Mesendoderm (in vitro differentiated cells): ENCODE measurements at regions not wholly inside any gene's neighbourhood (a gene's known extent, or its start where the extent isn't known, plus 50 kb on each side); places are given as distances from the start of the nearest gene placed in this dataset.

Experiments used
- DNase-seq: peaks from one replicate; pipeline ENCODE4 v3.0.0; 2013
- H2AK5ac ChIP-seq: 2 replicates; pipeline ENCODE4 v1.6.1; 2013; ENCODE audit warnings: low read length, inconsistent platforms
- H2BK120ac ChIP-seq: 2 replicates; pipeline ENCODE4 v1.6.1; 2013; ENCODE audit warnings: low read depth, mild to moderate bottlenecking, low read length, moderate library complexity, mixed read lengths
- H2BK15ac ChIP-seq: replicated peaks from 2 replicates; pipeline ENCODE4 v1.6.1; 2013; ENCODE audit warnings: low read depth, mild to moderate bottlenecking, moderate library complexity
- H2BK5ac ChIP-seq: 2 replicates; pipeline ENCODE4 v1.6.1; 2013; ENCODE audit warnings: low read length, inconsistent platforms
- H3K18ac ChIP-seq: 2 replicates; pipeline ENCODE4 v1.6.1; 2013; ENCODE audit warnings: mild to moderate bottlenecking, low read length, mixed read lengths
- H3K23ac ChIP-seq: one replicate; pipeline ENCODE4 v1.6.1; 2013; ENCODE audit warnings: low read length
- H3K27ac ChIP-seq: 2 replicates; pipeline ENCODE4 v1.5.1; 2013; ENCODE audit warnings: low read depth, mild to moderate bottlenecking, inconsistent platforms, low read length, moderate library complexity
- H3K27me3 ChIP-seq: 2 replicates; pipeline ENCODE4 v1.6.1; 2013; ENCODE audit warnings: low read length, control low read depth, mild to moderate bottlenecking, inconsistent platforms; ENCODE audit not compliant: insufficient read depth, poor library complexity
- H3K36me3 ChIP-seq: 2 replicates; pipeline ENCODE4 v1.6.1; 2013; ENCODE audit warnings: low read length, inconsistent platforms; ENCODE audit not compliant: control insufficient read depth, insufficient read depth
- H3K4ac ChIP-seq: one replicate; pipeline ENCODE4 v1.6.1; 2013; ENCODE audit warnings: low read depth, mild to moderate bottlenecking, low read length, moderate library complexity
- H3K4me1 ChIP-seq: 2 replicates; pipeline ENCODE4 v1.6.1; 2013; ENCODE audit warnings: low read depth, low read length, inconsistent platforms; ENCODE audit not compliant: control insufficient read depth
- H3K4me2 ChIP-seq: 2 replicates; pipeline ENCODE4 v1.6.1; 2013; ENCODE audit warnings: low read length
- H3K4me3 ChIP-seq: 2 replicates; pipeline ENCODE4 v1.5.1; 2013; ENCODE audit warnings: mild to moderate bottlenecking, low read length
- H3K56ac ChIP-seq: one replicate; pipeline ENCODE4 v1.6.1; 2013; ENCODE audit warnings: low read length
- H3K79me1 ChIP-seq: 2 replicates; pipeline ENCODE4 v1.6.1; 2013; ENCODE audit warnings: low read length, inconsistent platforms
- H3K79me2 ChIP-seq: 2 replicates; pipeline ENCODE4 v1.6.1; 2013; ENCODE audit warnings: mild to moderate bottlenecking, low read length; ENCODE audit not compliant: control insufficient read depth, insufficient read depth
- H3K9ac ChIP-seq: 2 replicates; pipeline ENCODE4 v1.6.1; 2013; ENCODE audit warnings: low read length, inconsistent platforms
- H4K5ac ChIP-seq: one replicate; pipeline ENCODE4 v1.6.1; 2013; ENCODE audit warnings: low read length
- H4K8ac ChIP-seq: one replicate; pipeline ENCODE4 v1.6.1; 2013; ENCODE audit warnings: low read depth, mild to moderate bottlenecking, control low read depth, low read length, moderate library complexity
- WGBS: extraction: QIAGEN DNeasy Blood & Tissue Kit; methylation state at CpG from one replicate; pipeline ENCODE4 v1.1.7; 2013; ENCODE audit warnings: low lambda C conversion rate, missing lambda C conversion rate; ENCODE audit not compliant: insufficient coverage; ENCODE audit errors: extremely low coverage; 5-methylcytosine and 5-hydroxymethylcytosine counted together

DNA sequence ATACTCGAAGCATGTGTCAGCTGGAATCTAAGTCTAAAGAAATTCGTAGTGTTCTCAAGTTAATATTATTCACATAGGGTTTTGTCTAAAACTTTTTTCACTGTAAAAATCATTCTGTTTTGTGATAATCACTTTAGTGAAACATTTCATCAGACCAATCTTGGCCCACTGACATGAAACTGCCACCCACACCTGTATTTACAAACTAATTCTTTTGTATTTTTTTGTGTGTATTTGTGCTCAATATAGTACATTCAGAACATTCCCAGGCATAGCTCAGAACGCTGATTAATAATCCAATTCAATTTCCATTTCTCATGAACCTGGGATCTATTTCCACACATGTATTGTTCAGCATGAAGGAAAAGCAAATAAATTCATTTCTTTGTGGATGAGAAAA lies 191.7 kb downstream of the RASSF9 start:
- H3K4ac ChIP-seq = no peak overlapping the region
- no peaks in the 10 kb centered on the region for H3K36me3 ChIP-seq
- no peaks in the 10 kb centered on the region for H3K79me2 ChIP-seq
- no peaks in the 10 kb centered on the region for H3K27me3 ChIP-seq
- H2BK120ac ChIP-seq = no peak overlapping the region
- H4K8ac ChIP-seq = no peak overlapping the region
- no peak for DNase-seq
- H3K27ac ChIP-seq = no peak overlapping the region
- H3K4me3 ChIP-seq = no peak overlapping the region
- H3K23ac ChIP-seq = no peak overlapping the region
- H2BK5ac ChIP-seq = no peak overlapping the region
- H2BK15ac ChIP-seq = no peak overlapping the region
- H3K9ac ChIP-seq = no peak overlapping the region
- no peak overlapping the region for H3K18ac ChIP-seq
- peaks cover 2% of the 10 kb centered on the region for H3K4me1 ChIP-seq
- no CpG with 5 or more reads among the region's 3 CpGs for WGBS
- H3K79me1 ChIP-seq = no peaks in the 10 kb centered on the region
- H3K56ac ChIP-seq = no peak overlapping the region
- H3K4me2 ChIP-seq = no peak overlapping the region
- no peak overlapping the region for H4K5ac ChIP-seq
- H2AK5ac ChIP-seq = no peak overlapping the region

DNA sequence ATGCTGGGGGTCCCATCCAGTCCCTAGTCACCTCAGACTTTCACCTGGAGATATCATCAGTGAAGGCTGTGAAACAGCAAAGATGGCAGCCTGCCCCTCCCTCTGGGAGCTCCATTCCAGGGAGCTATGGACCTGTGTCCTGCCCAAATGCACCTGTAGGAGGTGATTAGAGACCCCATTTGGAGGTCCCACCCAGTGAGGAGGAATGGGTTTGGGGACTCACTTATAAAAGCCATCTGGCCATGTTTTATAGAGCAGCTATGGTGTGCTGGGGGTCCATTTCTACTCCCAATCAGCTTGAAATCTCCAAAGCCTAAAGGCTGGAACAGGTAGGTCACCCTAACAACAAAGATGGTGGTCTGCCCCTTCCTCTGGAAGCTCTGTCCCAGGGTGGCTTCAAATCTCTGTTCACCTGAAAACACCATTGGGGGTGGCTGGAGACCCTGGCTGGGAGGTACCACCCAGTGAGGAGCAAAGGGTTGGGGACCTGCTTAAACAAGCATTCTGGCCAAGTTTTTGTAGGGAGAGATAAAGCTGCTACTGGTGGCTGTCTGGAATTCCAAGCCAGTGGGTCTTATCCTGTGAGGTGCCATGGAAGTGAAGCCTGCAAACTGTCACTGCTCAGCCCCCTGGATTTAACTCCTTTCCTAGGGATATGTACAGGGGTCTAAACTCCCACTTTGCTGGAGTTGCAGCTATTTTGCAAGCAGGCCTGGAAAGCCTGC lies 182.3 kb downstream of the RASSF9 start:
- Histone ChIP-seq H3K23ac (no peak overlapping the region), H3K4ac (no peak overlapping the region), H3K4me3 (no peak overlapping the region), H3K27ac (no peak overlapping the region), H2BK15ac (no peak overlapping the region), H3K56ac (no peak overlapping the region), H3K4me1 (no peaks in the 10 kb centered on the region), H3K27me3 (no peaks in the 10 kb centered on the region), H4K8ac (no peak overlapping the region), H2BK5ac (no peak overlapping the region), H4K5ac (no peak overlapping the region), H3K79me1 (no peaks in the 10 kb centered on the region), H3K18ac (no peak overlapping the region), H3K4me2 (no peak overlapping the region), H2BK120ac (no peak overlapping the region), H3K9ac (no peak overlapping the region), H3K36me3 (no peaks in the 10 kb centered on the region), H3K79me2 (no peaks in the 10 kb centered on the region), H2AK5ac (no peak overlapping the region)
- no peak for DNase-seq

DNA sequence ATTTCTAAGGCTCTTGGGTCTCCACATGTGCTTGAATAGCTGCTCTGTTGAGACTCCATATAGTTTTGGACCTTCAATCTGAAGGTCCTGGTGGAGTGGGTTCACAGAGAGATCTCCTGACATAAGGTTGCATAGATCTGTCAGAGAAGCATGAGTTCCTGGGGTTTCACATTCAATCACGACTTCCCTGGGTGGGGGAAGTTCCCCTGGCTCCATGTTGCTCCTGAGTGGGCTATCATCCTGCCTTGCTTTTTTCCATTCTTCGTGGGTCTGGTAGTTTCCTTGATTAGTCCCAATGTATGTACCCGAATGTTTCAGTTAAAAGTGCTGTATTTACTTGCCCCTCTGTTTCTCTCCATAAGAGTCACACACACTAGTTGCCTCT lies 181.8 kb downstream of the RASSF9 start:
- no peak overlapping the region for H3K9ac ChIP-seq
- H2BK15ac ChIP-seq = no peak overlapping the region
- H3K23ac ChIP-seq = no peak overlapping the region
- no CpG with 5 or more reads among the region's 3 CpGs for WGBS
- H3K4me3 ChIP-seq = no peak overlapping the region
- no peak overlapping the region for H4K5ac ChIP-seq
- no peaks in the 10 kb centered on the region for H3K4me1 ChIP-seq
- no peak overlapping the region for H3K4ac ChIP-seq
- H3K18ac ChIP-seq = no peak overlapping the region
- no peak overlapping the region for H2BK5ac ChIP-seq
- no peaks in the 10 kb centered on the region for H3K27me3 ChIP-seq
- H3K36me3 ChIP-seq = no peaks in the 10 kb centered on the region
- H3K27ac ChIP-seq = no peak overlapping the region
- H3K79me1 ChIP-seq = no peaks in the 10 kb centered on the region
- no peaks in the 10 kb centered on the region for H3K79me2 ChIP-seq
- H3K56ac ChIP-seq = no peak overlapping the region
- no peak overlapping the region for H4K8ac ChIP-seq
- H2BK120ac ChIP-seq = no peak overlapping the region
- no peak overlapping the region for H3K4me2 ChIP-seq
- no peak for DNase-seq
- H2AK5ac ChIP-seq = no peak overlapping the region

DNA sequence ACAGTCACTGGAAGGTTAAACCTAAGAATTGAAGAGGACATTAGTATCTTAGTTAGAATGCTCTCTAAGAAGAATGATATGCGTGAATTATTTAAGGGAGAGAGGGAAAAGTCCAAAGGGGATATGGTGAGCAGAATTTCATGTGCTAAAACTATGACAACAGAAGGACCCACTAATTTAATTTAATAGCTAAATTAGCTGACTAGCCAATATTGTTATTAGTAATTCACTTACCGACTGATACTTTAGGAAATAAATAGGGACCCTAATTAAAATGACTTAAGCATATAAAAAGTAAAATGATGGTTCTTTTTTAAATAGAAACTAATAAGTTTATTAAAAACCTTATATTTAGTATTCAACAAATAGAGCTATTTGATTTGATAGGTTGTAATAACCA lies 179.6 kb downstream of the RASSF9 start:
- Histone ChIP-seq H3K36me3 (no peaks in the 10 kb centered on the region), H2BK120ac (no peak overlapping the region), H3K27ac (no peak overlapping the region), H3K56ac (no peak overlapping the region), H3K9ac (no peak overlapping the region), H4K8ac (no peak overlapping the region), H3K79me1 (no peaks in the 10 kb centered on the region), H3K4me2 (no peak overlapping the region), H3K27me3 (no peaks in the 10 kb centered on the region), H3K4me3 (no peak overlapping the region), H2BK5ac (no peak overlapping the region), H3K23ac (no peak overlapping the region), H3K79me2 (no peaks in the 10 kb centered on the region), H3K4me1 (no peaks in the 10 kb centered on the region), H2BK15ac (no peak overlapping the region), H2AK5ac (no peak overlapping the region), H4K5ac (no peak overlapping the region), H3K4ac (no peak overlapping the region), H3K18ac (no peak overlapping the region)
- WGBS = no CpG with 5 or more reads among the region's 2 CpGs
- no peak for DNase-seq

DNA sequence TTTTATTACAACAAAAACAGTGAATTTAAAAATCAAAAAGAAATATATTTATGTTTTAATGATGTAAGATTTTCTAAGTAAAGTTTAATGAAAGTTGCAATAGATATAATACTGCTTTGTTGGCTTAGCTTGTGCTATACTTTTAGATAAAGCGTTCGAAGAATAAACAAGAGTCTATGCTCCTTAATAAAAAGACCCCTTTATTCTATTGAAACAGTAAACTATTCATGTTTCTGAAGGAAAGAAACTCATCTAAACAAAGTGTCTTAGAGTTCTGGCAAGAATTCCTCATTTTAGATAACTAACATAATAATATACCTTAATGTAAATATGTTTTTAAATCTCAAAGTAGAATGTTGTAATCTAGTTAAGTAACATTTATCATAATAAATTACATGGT lies 179.0 kb downstream of the RASSF9 start:
- Histone ChIP-seq H4K8ac (no peak overlapping the region), H3K9ac (no peak overlapping the region), H2BK5ac (no peak overlapping the region), H3K4ac (no peak overlapping the region), H3K23ac (no peak overlapping the region), H4K5ac (no peak overlapping the region), H3K79me1 (no peaks in the 10 kb centered on the region), H3K27ac (no peak overlapping the region), H2BK15ac (no peak overlapping the region), H2AK5ac (no peak overlapping the region), H2BK120ac (no peak overlapping the region), H3K18ac (no peak overlapping the region), H3K36me3 (no peaks in the 10 kb centered on the region), H3K4me2 (no peak overlapping the region), H3K27me3 (no peaks in the 10 kb centered on the region), H3K4me1 (no peaks in the 10 kb centered on the region), H3K56ac (no peak overlapping the region), H3K4me3 (no peak overlapping the region), H3K79me2 (no peaks in the 10 kb centered on the region)
- no CpG with 5 or more reads among the region's 2 CpGs for WGBS
- no peak for DNase-seq
